HG02840 (cell line): ENCODE measurements at regions not wholly inside any gene's neighbourhood (a gene's known extent, or its start where the extent isn't known, plus 50 kb on each side); places are given as distances from the start of the nearest gene placed in this dataset.
"Not testable (repeated sequence)": the region's sequence is repeated elsewhere in the genome, so short reads cannot be mapped to it uniquely, and the experiment has no call there.

Source experiments
- ATAC-seq: cut with Tn5 transposase; IDR thresholded peaks from one replicate; pipeline ENCODE4 v1.9.1; 2021; ENCODE audit warnings: mild to moderate bottlenecking, moderate library complexity, moderate number of reproducible peaks; ENCODE audit not compliant: unreplicated experiment, low FRiP score

DNA sequence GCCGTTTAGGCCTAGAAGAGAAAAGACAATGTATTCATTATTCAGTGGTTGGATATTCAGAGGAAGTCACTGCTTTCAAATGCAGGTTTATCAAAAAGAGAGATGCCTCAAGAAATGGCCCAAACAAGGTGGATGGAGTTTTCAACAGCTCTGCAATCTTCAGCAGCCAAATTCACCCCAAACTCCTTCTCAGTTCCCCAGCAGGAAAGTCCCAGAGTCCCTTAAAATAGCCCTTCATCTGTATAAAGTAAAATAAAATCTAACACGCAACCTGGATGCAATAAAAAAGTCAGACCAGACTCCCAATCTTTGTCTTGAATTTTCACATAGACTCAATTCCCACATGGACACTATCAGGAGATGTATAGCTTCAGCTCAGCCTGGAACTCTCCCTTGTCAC is 101.6 kb upstream of the SPATA12 start:
- ATAC-seq, result no peak

DNA sequence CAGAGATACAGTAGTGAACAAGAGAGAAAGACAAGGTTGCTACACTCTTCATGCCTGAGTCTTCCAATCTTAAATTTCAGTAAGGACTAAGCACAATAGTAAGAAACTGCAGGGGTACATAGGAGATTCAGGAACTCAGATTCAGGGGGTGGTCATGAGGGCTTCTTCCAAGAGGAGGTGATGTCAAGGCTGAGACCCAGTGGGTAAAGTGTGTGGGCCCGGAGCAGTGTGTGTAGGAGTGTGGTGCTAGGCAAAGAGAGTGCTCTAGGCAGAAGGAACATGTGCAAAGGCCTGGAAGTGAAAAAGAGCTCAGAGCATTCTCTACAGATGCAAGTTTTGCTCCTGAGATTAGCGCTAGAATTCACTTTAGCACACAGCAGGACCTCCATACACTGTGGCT is 102.9 kb upstream of the SPATA12 start:
- ATAC-seq, result no peak

DNA sequence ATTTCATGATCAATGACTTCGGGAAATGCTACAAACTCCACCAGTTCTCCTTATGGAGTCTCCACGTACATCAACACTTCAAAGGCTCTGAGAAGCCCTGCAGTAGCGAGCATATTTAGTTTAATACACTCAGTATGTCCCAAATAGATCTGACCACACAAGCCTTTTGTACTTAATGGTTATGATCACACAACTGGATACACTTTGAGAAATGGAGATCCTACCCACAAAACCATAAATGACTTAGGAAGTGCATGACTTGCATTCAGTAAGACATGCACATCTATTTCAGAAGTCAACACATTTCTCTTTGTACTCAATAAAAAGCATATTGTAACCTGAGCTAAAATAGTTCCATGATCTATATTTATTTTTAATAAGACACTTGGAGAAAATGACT is 103.6 kb upstream of the SPATA12 start:
- ATAC-seq, result no peak

DNA sequence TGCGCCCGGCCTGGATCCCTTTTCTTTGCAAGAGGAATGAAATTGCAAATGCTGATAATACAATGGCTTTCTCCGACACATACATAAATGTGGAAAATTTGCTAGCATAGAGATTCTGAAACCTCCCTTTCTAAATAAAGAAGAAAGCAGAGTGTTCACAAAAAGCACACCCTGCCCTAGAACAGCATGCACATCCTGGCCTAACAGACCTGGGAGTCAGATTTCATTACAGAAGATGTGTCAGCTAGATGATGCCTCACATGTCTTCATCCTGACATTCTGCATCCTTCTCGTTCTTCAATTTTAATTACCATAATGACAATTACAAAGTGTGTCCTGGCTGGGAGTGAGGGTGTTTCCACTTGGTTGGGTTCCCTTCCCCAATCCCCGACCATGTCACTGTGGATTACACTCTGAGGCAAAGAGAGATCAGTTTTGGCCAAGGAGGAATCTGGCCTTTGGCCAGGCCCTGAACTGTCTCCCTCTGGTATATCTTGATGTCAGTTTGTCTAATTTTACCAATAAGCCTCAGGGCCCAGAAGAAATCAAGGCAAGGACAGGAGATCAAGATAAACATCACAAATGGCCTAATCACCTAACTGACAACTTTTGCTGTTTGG is 104.9 kb upstream of the SPATA12 start:
- ATAC-seq, result no peak

DNA sequence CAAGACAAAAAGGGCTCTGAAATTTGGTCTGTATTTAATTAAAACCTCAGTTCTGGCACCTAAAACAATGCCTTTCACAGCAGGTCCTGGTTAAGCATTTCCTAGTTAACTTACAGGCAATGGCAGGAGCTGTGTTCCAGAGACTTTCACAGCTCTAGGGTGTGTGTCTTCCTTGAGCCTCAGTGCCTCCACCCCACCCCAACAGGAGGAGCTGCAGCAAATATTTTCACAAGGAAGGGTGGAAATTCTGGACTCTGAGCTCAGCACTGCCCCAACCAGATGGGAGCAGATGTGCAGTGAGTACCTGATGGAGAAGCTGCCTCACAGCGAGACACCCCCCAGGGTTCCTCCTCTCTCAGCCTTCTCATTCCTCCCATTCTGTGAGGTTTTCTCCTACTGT is 106.3 kb upstream of the SPATA12 start:
- no peak for ATAC-seq

DNA sequence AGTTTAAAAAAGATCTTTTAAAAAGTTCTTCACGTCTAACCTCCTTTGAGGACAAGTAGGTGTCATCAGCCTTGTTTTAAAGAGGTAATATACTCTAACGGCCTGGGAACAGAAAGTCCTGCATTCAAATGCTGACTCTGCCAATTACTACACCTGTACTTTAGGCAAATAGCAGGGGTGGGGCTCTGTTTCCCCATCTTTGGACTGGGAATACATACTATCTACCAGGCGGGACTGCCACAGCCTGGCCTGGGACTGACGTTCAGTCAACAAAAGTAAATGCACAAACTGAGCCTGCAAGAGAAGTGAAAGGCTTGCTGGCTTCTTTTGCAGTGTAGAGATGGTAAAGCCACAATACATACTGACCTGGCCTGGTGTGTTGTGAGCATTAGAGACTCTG is 107.6 kb upstream of the SPATA12 start:
- no peak for ATAC-seq

DNA sequence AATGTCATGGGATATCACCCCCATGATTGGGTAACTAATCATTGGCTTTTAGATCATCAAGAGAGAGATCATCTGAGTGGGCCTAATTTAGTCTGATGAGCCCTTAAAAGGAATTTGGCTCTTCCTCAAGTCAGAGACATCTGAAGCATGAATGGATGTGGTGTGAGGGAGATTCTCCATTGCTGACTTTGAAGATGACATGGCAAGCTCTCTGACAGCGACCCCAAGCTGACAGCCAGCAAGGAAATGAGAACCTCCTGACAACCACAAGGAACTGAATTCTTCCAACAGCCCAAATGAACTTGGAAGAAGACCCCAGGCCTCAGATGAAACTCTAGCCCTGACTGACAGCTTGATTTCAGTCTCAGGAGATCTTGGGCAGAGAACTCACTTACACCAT is 108.4 kb upstream of the SPATA12 start:
- no peak for ATAC-seq

DNA sequence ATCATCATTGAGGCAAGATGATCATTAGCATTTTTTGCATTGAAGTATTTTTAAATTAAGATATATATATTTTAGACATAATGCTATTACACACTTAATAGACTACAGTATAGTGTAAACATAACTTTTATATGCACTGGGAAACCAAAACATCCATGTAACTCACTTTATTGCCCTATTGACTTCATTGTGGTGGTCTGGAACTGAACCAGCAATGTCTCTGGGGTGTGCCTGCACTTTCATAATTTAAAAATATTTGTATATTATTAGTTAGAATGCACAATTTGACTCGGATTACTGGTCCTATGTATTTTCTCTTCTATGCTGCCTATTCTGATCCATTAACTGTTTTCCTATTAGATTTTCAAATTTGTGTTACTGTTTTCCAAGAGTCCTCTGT is 109.1 kb upstream of the SPATA12 start:
- ATAC-seq, result no peak

DNA sequence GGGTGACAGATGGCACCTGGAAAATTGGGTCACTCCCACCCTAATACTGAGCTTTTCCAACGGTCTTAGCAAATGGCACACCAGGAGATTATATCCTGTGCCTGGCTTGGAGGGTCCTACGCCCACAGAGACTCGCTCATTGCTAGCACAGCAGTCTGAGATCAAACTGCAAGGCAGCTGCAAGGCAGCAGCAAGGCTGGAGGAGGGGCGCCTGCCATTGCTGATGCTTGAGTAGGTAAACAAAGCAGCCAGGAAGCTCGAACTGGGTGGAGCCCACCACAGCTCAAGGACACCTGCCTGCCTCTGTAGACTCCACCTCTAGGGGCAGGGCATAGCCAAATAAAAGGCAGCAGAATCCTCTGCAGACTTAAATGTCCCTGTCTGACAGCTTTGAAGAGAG is 115.1 kb upstream of the SPATA12 start:
- not testable (repeated sequence) for ATAC-seq

DNA sequence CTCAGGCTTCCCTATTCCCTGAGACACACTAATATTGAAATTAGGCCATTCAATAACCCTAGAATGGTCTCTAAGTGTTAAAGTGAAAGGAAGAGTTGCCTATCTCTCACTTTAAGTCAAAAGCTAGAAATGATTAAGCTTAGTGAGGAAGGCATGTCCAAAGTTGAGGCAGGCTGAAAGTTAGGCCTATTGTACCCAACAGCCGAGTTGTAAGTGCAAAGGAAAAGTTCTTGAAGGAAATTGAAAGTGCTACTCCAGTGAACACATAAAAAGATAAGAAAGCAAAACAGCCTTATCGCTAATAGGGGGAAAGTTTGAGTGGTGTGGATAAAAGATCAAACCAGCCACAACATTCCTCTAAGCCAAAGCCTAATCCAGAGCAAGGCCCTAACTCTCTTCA is 117.9 kb upstream of the SPATA12 start:
- ATAC-seq, result no peak

DNA sequence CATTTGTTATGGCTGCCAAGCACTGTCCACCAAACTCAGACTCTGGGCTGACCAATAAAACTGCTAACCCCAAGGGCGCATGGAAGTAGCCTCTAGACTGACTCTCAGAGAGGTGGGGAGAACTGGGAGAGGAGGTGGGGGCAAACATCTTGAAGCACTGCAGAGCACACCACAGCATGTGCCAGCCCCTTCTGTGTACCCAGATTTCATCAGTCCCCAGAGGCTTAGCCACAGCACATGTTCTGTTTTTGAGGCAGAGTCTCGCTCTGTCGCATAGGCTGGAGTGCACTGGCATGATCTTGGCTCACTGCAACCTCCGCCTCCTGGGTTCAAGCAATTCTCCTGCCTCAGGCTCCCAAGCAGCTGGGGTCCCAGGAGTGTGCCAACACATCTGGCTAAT is 119.5 kb upstream of the SPATA12 start:
- ATAC-seq, result no peak

DNA sequence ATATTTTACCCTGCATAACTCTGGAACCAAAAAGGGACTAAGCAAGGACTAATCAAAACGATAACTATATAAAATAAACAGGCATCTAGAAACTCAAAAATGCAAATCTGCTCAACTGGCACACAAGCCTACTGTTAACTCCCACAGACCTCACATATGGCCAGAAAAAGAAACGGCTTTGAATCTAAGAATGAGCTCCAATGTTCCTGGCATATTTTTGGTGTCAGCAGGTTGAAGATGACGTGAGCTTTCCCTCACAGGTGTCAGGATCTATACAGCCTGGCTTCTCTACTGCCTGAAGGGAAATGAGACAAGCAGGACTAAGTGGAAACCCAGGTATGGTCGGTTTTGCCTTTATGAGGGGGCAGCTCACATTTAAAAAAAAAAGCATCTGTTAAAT is 120.1 kb upstream of the SPATA12 start:
- ATAC-seq, result no peak

DNA sequence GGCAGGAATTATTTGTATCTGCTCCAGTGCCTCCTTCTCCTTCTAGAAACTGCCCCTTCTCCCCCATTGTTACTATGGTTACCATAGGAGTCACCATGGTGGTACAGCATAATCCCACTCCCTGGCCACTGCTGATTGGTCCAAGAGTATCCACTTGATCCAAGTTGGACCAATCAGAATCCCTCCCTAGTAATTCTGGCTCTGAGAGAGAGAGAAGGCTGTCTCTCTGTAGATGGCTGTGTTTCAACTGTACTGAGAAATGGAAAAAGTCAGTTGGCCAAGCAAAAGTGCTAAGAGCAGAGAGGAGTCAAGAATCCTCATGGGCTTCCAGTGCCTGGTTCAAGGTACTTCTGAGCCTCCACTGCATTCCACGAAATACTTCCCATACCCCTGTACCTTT is 120.6 kb upstream of the SPATA12 start:
- ATAC-seq, result no peak

DNA sequence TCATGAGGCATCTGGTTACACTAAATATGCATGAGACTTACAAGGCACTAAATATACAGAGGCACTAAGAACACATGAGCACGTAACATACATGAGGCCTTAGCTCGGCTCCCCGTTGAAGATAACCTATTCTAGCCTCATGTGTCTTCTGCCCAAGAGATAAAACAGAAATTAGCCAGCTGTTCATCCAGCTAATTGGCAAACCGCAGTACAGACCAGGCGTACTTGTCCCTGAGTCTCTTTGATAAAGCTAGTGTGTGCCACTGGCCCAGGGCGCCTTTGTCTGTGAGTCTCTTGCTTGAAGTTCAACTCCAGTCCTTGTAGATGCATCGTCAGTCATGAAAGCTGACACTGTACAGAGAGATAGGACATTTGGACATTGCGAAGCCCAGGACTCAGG is 121.9 kb upstream of the SPATA12 start:
- no peak for ATAC-seq

DNA sequence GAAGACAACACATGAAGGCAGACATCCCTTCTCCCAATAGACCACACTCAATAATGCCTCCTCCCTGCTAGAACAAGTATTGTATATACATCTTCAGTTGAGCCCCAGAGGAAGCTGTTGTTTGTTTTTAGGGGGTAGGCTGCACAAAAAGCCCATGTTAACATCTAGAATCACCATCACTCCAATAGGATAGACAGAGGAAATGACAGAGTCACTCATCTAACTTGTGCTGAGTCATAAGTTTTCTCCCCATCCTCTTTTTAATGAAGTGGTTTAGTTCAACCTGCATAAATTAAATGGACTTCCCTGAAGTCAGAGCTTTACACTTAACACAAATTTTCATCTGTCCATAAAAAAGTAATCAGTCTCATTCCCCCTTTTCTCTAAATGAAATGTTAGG is 122.9 kb upstream of the SPATA12 start:
- no peak for ATAC-seq

DNA sequence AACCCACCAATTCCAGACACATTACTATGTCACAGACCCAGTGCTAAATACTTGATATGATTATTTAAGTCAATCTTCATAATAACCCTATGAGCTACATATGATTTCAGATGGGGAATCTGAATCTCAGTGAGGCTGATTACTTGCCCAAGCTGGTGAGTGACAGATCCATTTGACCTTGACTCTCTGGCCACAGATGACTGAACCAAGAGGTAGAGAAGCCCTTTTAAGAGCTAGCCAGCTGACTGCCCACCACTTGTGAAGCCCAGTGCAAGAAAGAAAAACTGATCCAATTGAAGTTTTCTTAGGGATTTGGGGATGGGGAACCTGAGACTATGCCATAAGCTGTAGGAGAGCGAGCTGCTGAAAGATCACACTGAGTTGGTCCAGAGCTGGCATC is 124.7 kb upstream of the SPATA12 start:
- no peak for ATAC-seq

DNA sequence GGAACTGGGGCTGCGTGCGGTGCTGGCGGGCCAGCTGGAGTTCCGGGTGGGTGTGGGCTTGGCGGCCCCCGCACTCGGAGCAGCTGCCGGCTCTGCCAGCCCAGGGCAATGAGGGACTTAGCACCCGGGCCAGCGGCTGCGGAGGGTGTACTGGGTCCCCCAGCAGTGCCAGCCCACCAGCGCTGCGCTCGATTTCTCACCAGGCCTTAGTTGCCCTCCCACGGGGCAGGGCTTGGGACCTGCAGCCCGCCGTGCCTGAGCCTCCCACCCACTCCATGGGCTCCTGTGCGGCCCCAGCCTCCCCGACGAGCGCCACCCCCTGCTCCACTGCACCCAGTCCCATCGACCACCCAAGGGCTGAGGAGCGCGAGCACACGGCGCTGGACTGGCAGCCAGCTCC is 126.0 kb upstream of the SPATA12 start:
- ATAC-seq, result not testable (repeated sequence)

DNA sequence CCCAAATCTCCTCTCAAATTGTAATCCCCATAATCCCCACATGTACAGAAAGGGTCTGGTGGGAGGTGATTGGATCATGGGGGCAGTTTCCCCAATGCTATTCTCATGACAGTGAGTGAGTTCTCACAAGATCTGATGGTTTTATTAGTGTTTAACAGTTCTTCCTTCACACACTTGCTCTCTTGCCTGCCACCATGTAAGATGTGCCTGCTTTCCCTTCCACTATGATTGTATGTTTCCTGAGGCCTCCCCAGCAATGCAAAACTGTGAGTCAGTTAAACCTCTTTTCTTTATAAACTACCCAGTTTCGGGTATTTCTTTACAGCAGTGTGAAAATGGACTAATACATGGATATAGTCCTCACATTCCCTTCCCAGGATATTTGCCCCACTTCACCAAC is 126.7 kb upstream of the SPATA12 start:
- no peak for ATAC-seq

DNA sequence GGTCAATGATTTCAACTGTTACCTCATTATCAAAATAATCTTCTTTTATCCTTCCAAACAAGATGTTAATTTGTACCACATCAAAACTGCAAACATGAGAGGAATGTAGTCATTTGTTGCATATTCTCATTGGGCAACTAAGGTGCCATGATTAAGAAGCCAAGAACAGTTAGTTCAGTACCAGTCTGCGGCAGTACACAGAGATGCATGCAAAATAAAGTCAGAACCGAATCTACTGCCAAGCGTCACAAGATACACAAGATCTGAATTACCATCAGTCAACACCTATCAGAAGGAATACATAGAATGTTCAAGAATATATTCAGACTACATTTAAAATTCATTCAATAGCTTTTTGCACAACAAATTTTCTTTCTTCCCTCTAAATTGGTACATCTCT is 127.6 kb upstream of the SPATA12 start:
- no peak for ATAC-seq

DNA sequence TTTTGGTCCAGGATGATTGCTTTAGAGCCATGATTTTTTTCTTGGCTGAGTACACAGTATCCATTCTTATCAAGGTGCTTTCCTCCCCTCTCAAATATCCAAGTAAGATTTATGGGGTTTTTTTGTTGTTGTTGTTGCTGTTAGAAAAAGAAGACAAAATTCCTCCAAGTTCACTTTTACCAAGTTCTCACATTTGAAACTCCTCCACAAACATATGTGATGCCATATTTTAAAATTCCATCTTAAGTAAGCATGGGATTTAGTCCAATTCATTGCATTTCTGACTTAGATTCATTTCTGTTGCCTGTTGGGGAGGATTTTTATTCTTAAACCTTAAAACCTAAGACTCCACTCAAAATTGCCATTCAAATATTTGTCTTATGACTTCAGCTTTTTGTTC is 128.6 kb upstream of the SPATA12 start:
- ATAC-seq, result no peak

DNA sequence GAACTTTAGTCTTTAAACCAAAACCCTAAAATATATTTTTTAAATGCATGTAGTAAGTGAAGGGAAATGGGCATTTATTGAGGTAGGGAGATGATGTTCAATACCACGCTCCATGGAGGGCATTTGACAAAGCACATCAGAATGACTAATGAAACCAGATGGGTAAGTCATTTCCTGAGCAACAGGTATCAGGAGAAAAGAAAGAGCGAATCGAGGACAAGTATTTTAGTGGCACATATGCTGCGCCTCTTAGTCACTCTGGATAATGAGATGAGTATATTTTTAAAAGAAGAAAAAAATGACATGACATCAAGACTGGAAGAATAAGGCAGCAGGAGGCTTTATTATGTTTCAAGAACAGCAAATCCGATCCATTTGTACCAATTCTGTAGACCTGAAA is 129.0 kb upstream of the ARHGEF3 start:
- no peak for ATAC-seq

DNA sequence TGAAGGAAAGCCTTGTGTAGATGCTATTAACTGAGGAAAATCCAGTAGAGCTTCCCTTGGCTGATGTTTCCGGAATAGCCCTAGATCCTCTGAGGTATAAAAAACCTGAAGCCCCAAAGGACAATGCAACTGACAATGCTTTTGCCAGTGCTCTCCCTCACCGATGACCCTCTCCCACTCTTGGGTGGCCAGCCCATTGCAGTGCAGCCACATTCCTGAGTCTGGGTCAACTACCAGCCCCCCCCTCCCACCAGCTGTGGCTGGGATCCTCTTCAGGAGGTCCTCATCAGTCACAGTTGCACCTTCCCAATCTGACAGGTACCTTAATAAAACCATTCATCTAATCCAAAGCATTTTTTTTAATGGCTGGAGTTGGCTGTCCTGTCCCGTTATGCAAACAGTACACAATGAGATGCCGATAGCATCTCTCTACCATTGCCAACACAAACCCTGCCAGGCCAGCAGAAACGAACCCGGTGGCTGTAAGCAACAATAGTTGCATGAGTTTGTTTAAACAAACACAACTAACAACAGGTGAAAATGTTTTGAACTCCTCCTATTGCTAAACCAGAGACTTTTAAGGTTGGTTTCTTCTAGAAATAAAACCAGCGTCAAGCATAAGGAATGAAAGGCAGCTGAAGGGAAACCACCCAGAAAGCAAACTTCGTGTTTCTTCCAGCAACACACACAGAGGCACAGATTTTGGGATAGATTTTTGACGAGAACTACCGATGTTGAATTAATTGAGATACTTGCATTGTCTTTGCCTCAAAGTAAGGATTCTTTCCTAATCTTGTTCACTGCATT is 128.3 kb upstream of the ARHGEF3 start:
- ATAC-seq, result no peak
